ENCODE measurements at regions not wholly inside any gene's neighbourhood (a gene's known extent, or its start where the extent isn't known, plus 50 kb on each side); places are given as distances from the start of the nearest gene placed in this dataset.

GRCh38 chr2:215660687-215661086 lies 224.8 kb upstream of the FN1 start:
- TF ChIP-seq CTCF (IDR thresholded peaks at IDR 0.05; ENCODE audit: poor library complexity, severe bottlenecking) (no peak), MXI1 (conservative IDR thresholded peaks at IDR 0.05; ENCODE audit: poor library complexity, severe bottlenecking) (no peak), EP300 (conservative IDR thresholded peaks at IDR 0.05; ENCODE audit: poor library complexity, severe bottlenecking) (no peak)

Data from neural cell (in vitro differentiated cells).